KOPT-K1 (cell line): ENCODE measurements at regions not wholly inside any gene's neighbourhood (a gene's known extent, or its start where the extent isn't known, plus 50 kb on each side); places are given as distances from the start of the nearest gene placed in this dataset.
"Not testable (repeated sequence)": the region's sequence is repeated elsewhere in the genome, so short reads cannot be mapped to it uniquely, and the experiment has no call there.

ENCODE experiments used
- H3K27ac ChIP-seq: fragments of 200-600 bp; sonication (generic); 2 replicates; pipeline ENCODE4 v1.5.1; 2016; ENCODE audit warnings: antibody characterized with exemption, mild to moderate bottlenecking, low read depth, low read length; ENCODE audit not compliant: poor library complexity, severe bottlenecking
- H3K36me3 ChIP-seq: fragments of 200-600 bp; sonication (generic); 2 replicates; pipeline ENCODE4 v1.5.1; 2017; ENCODE audit warnings: antibody characterized with exemption, mild to moderate bottlenecking, low read length, moderate library complexity; ENCODE audit not compliant: insufficient read depth
- H3K9me3 ChIP-seq: fragments of 200-600 bp; sonication (generic); 2 replicates; pipeline ENCODE4 v1.5.1; 2017; ENCODE audit warnings: antibody characterized with exemption, low read length, mild to moderate bottlenecking; ENCODE audit not compliant: insufficient read depth, poor library complexity, severe bottlenecking

DNA sequence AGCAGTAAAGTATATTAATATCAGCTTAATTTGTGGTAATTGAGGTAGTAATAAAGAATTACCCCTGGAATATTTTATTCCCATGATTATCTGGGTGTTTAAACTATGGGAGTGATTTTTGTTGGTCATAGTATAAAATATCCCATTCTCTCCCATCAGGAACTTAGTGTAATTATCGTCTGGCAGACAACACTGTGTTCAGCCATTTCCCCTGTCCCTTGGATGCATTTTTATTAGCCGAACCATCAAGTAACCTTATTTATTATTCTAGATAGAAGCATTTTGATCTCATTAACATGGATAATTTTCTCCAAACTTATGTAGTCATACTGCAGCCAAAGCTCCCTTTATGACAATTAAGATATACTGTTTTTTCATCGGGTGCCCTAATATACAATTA lies 320.8 kb downstream of the MAT2B start:
- Histone ChIP-seq H3K27ac (no peak overlapping the region), H3K9me3 (no peaks in the 10 kb centered on the region), H3K36me3 (no peaks in the 10 kb centered on the region)

DNA sequence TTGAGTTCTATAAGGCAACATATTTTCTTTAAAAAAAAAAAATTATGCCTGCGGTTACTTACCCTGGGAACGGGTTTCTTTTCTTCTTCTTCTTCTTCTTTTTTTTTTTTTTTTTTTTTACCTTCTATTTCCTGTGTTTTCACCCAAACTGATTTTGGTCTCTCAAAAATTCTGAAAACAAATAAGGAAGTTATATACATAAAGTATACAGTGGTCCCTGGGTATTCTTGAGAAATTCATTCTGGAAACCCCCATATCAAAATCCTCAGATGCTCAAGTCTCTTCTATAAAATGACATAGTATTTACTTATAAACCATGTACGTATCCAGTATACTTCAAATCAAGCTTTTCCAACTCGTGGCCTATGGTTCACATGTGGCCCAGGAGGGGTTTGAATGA lies 326.7 kb downstream of the MAT2B start:
- no peak overlapping the region for H3K27ac ChIP-seq
- no peaks in the 10 kb centered on the region for H3K9me3 ChIP-seq
- no peaks in the 10 kb centered on the region for H3K36me3 ChIP-seq

DNA sequence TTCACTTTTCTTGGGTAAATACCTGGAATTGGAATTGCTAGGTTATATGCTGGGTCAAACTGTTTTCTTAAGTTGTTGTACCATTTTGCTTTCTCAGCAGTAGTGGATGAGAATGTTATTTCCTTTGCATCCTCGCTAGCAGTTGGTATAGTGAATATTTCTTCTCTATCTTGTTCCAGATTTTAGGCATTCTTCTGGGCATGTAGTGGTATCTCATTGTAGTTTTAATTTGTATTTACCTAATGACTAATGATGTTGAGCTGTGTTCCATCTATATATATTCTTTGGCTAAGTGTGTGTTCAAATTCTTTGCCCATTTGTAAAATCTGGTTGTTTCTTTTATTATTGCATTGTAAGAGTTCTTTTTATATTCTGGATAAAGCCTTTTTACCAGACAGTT lies 333.3 kb downstream of the MAT2B start:
- H3K9me3 ChIP-seq, result no peaks in the 10 kb centered on the region
- H3K36me3 ChIP-seq, result no peaks in the 10 kb centered on the region

DNA sequence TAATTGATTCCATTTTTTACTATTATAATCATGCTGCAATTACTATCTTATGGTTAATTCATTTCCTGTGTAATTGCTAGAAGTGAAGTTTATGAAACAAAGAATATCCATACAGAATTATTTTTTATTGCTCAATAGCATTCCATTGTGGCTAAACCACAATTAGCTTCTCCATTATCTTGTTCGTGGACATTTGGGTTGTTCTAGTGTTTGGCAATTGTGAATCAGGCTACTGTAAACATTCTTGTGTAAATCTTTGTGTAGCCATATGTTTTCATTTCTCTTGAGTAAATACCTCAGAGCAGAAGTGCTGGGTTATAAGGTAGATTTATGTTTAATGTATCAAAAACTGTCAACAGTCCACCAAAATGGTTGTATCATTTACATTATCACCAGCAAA lies 341.1 kb downstream of the MAT2B start:
- Histone ChIP-seq H3K27ac (no peak overlapping the region), H3K36me3 (no peaks in the 10 kb centered on the region)

More for the DNA sequence above, 333.3 kb downstream of the MAT2B start:
- H3K27ac ChIP-seq, result no peak overlapping the region

DNA sequence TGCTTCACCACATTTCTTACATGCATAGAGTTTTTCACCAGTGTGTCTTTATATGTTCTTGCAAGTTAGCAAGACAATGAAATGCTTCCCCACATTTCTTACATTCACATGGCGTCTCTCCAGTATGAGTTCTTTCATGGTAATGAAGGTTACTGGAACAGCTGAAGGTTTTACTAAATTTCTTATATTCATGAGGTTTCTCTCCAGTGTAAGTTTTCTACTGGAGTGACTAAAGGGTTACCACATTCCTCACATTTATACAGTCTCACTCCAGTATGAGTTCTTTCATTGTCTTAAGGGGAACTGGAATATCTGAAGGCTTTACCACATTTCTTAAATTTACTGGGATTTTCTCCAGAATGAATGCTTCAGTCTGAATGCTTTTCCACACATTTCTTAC lies 350.3 kb downstream of the MAT2B start:
- Histone ChIP-seq H3K9me3 (no peaks in the 10 kb centered on the region), H3K27ac (no peak overlapping the region)

More for the DNA sequence above, 341.1 kb downstream of the MAT2B start:
- H3K9me3 ChIP-seq, result no peaks in the 10 kb centered on the region

DNA sequence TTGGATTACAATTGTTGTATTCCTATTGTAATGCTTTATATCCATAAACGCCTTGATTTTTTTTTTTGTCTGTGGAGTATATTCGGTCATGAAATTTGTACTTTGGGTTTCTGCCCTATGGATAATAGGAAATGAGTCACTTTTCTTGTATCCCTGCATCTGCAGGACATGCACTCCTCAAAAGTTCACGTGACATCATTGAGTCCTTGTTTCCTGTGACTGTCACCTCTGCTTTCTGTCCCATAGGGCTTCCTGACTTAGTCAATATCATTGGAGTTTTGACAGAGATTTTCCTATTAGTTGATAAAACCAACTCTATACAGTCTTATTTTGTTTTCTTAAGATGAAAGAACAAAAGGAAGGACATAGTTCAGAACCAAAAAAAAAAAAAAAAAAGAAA lies 356.3 kb downstream of the MAT2B start:
- Histone ChIP-seq H3K9me3 (no peaks in the 10 kb centered on the region), H3K36me3 (no peaks in the 10 kb centered on the region), H3K27ac (no peak overlapping the region)

More for the DNA sequence above, 350.3 kb downstream of the MAT2B start:
- no peaks in the 10 kb centered on the region for H3K36me3 ChIP-seq

DNA sequence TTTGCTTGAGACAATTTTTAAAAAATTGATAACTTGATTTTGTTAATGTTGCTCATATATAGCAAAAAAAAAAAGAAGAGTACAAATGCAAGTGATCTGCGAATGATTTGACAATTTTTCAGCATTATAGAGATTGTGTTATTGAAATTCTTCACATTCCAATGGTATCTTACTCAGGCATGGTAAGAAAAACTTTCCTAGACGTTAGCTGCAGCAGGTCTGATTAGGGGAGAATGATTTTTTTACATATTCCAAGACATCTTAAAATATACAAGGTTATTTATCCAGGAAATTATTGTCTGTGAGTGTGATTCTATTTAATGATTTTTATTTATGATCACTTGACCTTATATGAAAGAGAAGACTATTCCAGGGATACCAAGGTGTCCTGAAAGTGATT lies 361.9 kb downstream of the MAT2B start:
- Histone ChIP-seq H3K9me3 (no peaks in the 10 kb centered on the region), H3K36me3 (no peaks in the 10 kb centered on the region)

DNA sequence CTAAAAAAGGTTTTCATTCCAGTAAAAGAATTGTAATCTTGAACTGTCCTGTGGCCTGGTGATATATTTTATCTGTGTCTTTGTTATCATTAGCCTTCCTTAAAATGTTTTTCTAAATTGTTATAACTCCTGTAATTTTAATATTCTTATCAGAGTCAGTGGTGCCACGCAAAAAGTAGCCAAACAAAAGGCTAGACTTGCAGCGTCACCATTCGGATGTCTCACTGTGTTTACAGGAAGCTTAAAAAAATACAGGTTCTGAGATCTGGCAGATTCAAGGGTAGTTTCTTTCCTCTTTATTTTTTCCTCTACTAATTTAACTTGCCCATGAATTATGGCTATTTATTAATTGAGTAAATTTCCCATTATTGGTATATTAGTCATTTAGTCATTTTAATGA lies 362.3 kb downstream of the MAT2B start:
- Histone ChIP-seq H3K9me3 (no peaks in the 10 kb centered on the region), H3K27ac (no peak overlapping the region), H3K36me3 (no peaks in the 10 kb centered on the region)

More for the DNA sequence above, 361.9 kb downstream of the MAT2B start:
- H3K27ac ChIP-seq, result no peak overlapping the region

DNA sequence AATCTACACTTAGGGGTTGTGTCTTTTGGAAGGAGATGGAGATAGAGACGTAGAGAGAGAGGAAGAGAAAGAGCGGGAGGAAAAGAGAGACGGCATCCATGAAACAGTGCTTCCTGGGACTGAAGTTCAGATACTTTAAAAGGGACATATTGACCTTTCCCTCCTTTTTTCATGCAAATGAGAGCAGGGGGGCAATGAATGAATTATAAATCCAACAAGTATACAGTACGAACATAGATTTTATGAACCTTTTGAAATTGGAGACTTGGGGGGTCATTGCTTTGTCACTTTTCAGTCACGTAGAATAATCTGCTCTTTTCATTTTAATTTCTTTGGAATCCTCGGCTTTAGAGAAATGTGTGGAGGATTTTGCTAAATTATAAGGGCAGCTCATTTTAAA lies 364.2 kb downstream of the MAT2B start:
- H3K36me3 ChIP-seq, result no peaks in the 10 kb centered on the region
- no peaks in the 10 kb centered on the region for H3K9me3 ChIP-seq
- no peak overlapping the region for H3K27ac ChIP-seq

DNA sequence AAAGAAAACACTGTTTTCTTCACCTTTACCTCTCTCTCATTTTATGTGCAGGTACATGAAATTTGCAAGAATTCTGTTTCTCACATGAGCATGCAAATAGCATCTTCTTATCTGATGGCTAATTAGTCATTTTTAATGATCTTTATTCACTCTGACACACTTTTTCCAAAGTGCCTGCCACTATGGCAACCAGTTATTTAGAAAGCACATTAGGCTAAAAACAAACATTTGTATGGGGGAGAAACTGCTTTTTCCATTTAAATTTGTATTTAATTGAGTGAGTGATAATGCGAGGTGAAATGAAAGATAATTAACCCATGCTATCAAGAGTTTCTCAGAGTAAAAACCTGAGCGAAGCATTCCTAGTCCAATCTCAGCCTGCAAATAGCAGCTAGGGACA lies 365.0 kb downstream of the MAT2B start:
- no peaks in the 10 kb centered on the region for H3K36me3 ChIP-seq
- H3K9me3 ChIP-seq, result no peaks in the 10 kb centered on the region
- H3K27ac ChIP-seq, result no peak overlapping the region

DNA sequence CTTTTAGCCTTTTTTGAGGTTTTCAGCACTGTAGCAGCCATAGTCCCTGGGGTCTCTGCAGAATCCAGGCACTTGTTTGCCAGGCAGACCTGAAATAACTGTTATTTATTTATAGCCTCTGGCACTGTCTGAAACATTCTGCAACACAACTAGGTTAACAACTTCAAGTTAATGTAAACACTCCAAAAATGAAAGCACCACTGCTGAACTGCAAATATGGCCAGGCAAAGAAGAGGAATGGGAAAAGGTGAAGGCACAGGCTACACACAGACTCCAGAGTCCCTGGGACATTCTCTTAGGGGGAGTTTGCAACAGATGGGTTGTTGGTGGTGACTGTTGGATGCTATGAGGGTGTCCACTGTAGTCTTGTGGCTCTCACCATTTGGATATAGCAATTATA lies 369.0 kb downstream of the MAT2B start:
- no peak overlapping the region for H3K27ac ChIP-seq
- no peaks in the 10 kb centered on the region for H3K36me3 ChIP-seq
- no peaks in the 10 kb centered on the region for H3K9me3 ChIP-seq

DNA sequence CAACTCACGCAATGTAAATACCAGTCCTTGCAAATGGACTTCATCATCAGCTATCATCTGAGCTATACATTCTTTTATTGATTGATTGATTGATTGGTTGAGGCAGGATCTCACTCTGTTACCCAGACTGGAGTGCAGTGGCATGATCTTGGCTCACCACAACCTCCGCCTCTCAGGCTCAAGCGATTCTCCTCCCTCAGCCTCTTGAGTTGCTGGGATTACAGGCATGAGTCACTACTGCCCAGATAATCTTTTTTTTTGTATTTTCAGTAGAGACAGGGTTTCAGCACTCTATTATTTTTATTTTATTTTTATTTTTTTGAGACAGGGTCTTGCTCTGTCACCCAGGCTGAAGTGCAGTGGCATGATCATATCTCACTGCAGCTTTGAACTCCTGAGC lies 369.5 kb downstream of the MAT2B start:
- not testable (repeated sequence) for H3K9me3 ChIP-seq, H3K27ac ChIP-seq, H3K36me3 ChIP-seq

DNA sequence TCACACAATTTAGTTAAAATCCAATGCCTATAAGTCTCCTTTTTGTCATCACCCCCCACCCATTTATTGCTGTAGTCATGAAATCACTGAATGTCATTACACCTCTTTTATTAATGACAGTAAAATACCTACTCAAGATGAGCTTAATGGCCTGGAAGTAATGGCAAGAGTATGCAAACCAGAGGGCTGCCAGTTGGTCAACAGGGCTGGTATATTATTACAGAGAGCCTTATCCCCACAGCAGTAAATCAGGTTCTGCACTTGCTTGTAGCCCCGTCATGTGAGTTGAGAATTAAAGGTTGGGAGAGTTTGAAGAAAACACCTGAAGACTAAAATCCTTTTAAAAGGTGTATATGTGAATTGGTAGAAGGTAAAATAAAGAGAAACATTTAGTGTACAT lies 372.4 kb downstream of the MAT2B start:
- no peaks in the 10 kb centered on the region for H3K9me3 ChIP-seq
- H3K36me3 ChIP-seq, result no peaks in the 10 kb centered on the region
- H3K27ac ChIP-seq, result no peak overlapping the region

DNA sequence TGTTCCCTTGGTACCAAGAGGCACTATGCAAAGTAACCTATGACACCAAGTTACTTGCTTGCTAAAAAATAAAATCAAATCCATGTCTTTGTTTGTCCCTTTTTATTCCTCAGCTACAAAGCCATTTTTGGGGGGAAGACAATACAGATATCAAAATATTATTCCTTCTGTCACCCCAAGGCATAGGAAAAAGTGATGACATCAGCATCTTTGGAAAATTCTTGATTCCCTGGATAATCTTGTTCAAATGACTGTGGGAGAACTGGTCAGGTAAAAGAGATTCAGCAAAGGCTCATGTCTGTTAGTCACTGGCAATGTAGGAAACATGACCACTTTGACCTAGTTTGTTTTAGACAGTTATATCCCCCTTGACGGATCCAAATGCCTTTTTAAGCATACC lies 373.1 kb downstream of the MAT2B start:
- Histone ChIP-seq H3K9me3 (no peaks in the 10 kb centered on the region), H3K36me3 (no peaks in the 10 kb centered on the region), H3K27ac (no peak overlapping the region)

DNA sequence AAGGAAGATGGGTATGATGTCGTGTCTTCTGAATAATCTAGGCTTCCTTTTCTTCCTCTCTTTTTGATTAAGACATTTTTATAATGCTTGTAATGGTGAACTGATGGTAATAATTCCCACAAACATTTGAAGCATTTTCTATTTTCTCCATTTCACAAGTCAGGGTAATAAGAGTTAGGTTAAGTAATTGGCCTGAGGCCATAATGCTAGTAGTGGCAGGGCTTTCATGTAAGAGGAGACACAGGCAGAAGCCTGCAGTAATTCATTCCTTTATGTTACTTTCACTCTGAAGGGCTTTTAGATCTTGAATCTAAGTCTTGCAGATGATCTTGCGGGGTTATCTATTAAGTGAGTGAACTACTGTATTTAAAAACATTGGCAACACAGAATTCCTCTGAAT lies 374.9 kb downstream of the MAT2B start:
- no peaks in the 10 kb centered on the region for H3K36me3 ChIP-seq
- H3K9me3 ChIP-seq, result no peaks in the 10 kb centered on the region
- H3K27ac ChIP-seq, result no peak overlapping the region

DNA sequence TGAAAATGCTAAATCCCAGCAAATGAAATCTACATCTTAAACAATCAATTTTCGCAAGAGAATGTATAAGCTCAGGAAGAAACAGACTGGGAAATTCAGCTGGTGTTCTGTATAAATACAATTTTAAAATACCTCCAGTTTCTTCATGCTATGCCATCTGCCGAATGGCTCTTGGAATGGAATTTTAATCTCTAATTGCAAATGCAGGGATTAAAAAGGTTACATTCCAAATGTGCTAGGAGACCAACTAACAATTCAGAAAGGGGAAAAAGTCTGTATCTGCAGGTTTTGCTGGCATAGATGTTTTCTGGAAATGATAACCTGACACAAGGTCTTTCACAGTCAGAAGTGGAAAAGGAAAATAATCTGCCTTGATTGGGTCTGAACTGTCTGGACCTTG lies 379.7 kb downstream of the MAT2B start:
- no peak overlapping the region for H3K27ac ChIP-seq

DNA sequence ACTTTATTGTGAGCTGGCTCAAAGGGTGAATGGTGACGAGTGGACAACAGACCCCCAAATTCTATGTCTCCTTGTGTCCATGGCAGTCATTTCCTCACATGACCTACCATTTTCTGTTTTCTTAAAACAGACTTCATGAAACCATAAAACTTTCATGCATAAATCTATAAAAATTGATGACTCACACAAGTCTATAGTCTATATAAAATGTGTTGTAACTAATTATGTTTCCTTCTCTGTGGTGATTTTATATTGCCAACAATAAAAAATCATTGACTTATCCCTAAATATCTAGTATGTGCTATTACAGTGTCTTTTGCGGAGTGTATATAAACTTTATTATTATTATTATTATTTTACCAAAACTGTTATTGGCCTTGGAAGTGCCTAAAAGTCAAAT lies 382.4 kb downstream of the MAT2B start:
- Histone ChIP-seq H3K36me3 (no peaks in the 10 kb centered on the region), H3K9me3 (no peaks in the 10 kb centered on the region)

More for the DNA sequence above, 379.7 kb downstream of the MAT2B start:
- no peaks in the 10 kb centered on the region for H3K36me3 ChIP-seq
- H3K9me3 ChIP-seq, result no peaks in the 10 kb centered on the region

More for the DNA sequence above, 382.4 kb downstream of the MAT2B start:
- no peak overlapping the region for H3K27ac ChIP-seq
